GM18867 (cell line): ENCODE measurements at regions not wholly inside any gene's neighbourhood (a gene's known extent, or its start where the extent isn't known, plus 50 kb on each side); places are given as distances from the start of the nearest gene placed in this dataset.

Source experiments
- ATAC-seq: cut with Tn5 transposase; IDR thresholded peaks from one replicate; pipeline ENCODE4 v1.9.1; 2021; ENCODE audit warnings: mild to moderate bottlenecking, moderate library complexity; ENCODE audit not compliant: unreplicated experiment

DNA sequence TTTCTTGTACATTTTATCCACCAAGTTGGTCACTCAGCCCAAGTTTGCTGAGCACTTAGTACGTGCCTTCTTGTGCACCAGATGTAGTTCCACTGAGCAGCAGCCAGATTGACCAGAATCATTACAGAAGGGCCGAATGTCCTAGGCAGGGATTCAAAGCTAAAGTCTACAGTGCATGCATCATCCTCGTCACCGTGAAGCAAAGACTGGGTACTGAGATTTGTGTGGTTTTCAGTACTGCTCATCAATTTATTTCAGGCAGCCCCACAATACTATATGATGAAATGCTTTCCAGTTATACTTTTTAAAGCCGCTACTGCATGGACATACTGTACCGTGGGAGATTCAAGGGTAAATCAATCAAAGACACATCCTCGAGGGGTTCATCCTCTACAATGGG is 227.0 kb downstream of the ARRDC4 start:
- ATAC-seq = no peak

DNA sequence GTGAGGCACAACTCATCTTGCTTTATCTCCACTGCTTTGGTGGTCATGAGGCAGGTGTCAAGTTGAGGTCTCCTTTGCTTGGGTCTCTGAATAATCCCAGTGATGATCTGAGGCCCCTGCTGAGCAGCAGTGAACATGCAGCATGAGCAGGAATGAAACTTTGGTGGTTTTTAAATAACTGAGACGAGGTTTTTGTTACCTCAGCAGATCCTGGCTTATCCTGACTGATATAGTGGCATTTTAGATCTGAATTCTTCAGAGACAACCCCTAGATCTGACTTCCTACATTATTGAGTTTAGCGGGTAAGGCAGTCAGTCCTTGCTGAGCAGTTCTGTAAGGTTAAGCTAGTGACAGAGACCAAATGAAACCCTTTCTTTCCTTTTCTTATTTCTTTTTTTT is 230.4 kb downstream of the ARRDC4 start:
- no peak for ATAC-seq

DNA sequence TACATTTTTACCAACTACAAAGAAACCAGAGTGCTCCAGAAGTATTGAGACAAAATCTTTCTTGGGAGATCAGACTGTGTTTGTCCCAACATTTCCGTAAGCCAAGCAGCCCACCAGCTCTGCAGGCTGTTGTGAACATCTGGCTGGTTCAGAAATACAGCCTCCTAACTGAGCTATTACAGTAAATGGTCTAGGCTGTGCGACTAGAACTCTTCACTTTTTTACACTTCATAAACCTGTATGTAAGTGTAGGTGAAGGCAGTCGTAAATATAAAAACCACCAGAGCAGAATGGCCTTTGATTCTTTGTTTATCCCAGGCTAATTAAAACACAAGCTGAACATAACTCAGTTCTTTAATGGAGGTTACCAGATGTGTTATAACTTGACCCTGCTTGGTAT is 235.3 kb downstream of the ARRDC4 start:
- ATAC-seq = no peak

DNA sequence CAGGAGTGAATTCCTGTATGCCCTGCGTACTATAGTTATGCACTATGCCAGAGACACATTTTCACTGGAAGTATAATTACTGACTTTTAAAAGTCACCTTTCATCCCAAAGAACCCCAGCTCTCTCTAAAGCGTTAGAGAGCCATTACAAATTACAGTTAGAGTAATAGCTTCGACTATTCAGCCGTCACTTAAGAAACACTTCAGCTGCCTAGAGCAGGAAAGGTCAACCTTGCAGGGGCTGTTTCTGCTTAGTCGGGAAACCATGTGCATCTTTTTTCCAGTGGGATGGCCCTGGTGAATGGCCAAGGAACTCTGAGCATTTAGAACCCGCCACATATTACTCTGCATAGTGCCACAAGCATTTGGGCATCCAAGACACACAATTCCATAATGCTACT is 235.9 kb downstream of the ARRDC4 start:
- ATAC-seq = no peak

DNA sequence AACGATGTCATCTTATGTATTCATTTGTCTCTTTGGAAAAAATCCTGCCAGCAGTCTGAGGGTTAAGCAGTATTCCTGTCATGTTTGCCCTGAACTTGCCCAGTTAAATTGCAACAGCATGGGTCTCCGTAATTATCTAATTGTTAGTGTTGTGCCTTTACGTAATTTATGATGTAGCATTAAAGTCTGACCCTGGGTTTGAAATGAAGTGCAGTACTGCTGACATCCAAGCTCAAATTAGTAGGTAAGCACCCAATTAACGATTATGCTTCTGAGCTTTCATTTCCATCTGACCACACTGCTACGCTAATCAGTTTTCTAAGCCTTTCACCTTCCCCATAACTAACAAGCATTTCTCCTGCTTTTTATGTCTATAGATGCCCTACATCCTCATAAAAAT is 241.8 kb downstream of the ARRDC4 start:
- ATAC-seq = no peak

DNA sequence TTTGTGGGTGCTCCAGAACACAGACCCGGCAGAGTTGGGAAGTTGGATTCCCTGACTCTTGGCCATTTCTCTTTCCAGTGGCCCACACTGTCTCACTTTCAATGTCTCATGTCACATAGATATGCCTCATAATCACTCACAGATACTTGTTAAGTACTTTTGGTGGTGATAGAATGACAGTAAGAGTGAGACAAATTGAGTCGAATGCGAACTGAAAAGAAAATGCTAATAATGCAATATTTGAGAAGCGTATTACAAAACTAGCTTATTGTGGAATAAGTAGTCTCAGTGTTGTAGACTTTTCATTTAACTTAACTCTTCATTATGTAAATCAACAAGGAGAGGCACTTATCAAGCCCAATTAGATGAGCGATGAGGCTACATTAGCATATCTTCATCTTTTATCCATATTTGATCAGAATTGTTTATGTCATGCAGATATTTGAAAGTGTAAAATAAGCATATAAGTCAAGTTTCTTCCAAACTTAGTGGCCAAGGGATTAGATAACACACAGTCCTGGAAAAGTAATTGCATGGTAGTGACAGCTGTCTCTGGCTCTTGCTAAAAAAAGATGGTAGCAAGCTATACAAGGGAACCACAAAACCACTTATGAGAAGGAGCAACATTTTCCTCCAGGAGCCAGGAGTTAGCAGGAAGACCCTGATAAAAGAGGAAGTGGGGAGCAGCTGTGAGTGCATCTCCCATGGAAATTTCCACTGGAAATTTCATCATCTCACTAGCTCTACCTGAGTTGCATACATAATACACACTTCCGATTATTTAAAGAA is 243.6 kb downstream of the ARRDC4 start:
- no peak for ATAC-seq

DNA sequence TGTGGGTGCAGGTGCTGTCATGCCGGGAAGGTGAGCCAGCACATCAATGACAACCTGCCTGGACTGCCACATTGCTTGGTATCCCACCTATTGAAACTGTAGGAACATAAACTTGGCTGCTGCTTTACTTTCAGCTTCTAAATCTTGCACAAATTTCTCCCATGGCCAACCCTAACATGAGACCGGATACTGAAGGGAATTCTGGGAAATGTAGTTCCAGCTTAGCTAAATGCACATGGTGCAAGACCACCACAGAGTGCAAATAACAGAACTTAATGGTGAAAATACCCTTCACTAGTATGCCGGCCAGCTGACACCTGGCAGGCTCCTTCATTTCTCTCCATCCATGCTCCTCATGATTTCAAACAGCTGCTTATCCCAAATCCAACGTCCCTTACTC is 247.4 kb downstream of the ARRDC4 start:
- no peak for ATAC-seq

DNA sequence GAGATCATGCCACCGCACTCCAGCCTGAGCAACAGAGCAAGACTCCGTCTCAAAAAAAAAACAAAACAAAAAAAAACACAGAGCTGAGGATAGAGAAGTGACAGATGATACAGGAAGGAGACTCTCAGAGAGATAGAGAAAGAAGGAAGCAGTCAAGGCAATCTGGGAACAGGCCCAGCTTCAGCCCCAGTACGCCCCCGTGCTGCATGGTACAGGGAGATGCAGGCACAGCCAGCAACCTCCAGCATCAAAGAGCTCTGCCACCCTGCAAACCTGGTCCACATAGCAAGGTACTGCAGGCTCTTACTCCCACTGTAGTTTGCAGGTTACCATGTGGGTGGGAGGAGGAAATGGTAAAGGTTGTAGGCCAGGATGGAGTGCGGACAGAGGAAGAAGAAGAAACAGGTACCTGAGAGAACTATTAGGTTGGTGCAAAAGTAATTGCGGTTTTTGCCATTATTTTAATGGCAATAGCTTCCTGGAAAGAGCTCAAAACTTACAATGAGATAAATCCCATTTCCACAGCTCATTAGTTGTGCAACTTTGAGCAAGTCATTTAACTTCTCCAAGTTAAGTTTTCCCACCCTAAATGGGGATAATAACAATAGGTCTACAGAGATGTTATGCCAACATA is 253.0 kb downstream of the ARRDC4 start:
- ATAC-seq = no peak

DNA sequence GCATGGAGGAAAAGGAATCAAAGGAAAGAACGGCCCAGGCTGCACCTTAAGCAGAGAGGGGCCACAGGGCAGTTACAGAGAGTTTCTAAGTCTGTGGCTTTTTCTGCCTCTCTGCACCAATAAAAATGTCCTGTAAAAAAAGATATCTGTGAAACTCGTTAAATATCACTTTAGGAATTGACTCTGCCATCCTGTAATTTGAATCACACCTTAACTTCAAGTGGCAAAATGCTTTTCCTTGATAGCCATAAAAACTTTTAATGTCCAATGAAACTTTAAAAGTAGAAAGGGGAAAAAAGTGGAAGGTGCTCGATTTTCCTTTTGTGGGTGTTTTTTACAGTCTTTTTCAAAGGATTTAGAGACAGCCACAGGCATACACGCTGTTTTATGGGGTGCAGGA is 255.7 kb downstream of the ARRDC4 start:
- ATAC-seq = no peak

DNA sequence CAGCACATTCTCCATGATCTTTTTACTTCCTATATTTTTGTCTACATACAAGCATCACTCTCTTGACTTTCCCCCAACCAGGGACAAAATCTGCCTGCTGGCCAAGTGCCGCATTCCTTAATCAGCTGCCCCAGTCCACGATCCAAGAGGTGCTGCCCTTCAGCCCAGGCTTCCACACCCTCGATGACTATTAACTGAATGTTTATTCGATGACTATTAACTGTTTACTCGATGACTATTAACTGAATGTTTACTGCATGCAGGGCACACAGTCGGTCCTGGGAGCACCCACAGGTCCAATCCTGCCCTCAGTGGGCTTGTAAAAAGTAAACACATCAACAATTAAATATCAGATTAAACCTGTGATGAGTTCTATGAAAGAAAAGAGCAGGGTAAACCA is 256.9 kb downstream of the ARRDC4 start:
- ATAC-seq = no peak

DNA sequence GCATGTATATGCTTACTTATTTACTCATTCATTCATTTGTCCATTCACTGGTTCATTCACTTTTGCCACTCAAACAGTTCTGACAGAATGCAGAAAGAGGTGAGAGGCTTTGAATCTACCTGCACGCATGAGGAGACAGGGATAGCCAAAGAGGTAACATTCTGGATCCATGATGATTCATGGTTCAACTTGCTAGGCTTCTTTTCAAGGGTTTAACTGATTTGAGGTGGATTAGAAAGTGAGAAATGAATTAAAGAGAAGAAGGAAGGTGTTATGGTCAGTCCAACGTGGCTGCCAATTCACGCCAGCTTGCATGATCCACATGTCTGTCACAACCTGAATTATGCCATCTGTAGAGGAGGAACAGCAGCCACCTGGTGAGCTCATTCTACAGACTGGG is 260.6 kb downstream of the ARRDC4 start:
- no peak for ATAC-seq

DNA sequence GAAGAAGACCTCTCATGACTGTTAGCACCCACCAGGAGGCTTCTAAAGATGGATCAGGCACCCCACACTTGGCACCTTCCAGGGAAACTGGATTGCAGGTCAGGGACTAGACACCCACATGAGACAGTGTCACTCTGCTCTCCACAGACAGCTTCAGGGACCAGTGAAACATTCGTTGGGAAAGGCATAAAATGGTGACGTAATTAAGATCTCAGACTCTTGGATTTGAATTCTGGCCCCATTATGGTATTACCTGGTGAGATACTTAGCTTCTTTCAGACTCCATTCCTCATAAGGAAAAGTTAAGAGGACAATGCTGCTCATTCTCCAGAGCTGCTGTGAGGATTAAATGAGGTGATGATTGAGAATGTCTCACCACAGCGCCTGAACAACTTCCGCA is 261.1 kb downstream of the ARRDC4 start:
- ATAC-seq = no peak

DNA sequence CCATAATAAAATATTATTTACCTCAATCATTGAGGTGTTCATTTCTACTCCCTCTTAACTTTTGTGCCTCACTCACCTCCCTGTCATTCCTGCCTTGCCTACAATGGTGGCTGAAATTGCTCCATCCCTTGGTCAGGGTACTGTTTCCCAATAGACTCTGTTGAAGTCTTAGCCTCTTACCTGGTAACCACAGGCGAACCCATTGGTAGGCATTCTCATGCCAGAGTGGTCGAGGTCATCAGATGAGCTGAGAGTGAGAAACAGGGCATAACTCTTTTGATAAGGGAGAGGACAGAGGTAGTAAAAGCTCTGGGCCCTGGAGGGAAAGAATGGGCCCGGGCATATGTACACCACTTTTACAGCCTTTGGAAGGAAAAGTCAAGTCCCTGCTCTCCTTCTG is 265.6 kb downstream of the ARRDC4 start:
- no peak for ATAC-seq

DNA sequence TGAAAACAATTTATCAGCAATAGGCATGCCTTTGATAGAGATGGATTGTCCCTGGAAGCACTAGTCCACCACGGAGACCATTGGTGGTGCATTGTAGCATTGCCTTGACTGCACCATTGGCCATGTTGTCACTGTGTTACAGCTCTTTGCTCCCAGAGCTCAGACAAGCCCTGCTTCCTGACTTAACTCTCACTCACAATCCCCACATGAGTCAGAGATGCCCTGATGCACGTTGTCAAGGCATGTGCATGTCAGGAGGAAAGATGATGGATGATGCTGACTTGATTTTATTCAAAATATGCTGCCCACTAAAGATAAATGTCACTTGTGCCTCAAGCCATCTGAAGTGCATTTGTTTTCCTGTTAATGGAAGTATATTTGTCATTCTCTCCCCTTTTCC is 266.1 kb downstream of the ARRDC4 start:
- ATAC-seq = no peak

DNA sequence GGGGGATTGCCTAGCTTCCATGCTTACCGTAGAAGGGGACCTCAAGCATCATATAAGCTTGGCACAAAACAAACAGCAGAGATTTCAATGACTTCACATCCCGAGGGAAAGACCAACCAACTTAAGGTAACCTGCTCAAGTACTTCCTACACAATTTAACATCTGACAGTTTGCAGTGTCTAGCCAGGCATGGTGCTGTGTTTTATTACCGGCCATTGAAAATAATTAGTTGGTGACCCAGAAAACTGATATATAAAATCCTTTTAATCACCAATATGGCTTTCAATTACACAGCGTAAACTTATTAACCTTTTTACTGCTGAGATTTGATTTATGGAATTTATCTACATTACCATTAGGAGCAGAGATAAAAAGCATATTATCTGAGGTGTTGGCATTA is 268.3 kb downstream of the ARRDC4 start:
- ATAC-seq = no peak

DNA sequence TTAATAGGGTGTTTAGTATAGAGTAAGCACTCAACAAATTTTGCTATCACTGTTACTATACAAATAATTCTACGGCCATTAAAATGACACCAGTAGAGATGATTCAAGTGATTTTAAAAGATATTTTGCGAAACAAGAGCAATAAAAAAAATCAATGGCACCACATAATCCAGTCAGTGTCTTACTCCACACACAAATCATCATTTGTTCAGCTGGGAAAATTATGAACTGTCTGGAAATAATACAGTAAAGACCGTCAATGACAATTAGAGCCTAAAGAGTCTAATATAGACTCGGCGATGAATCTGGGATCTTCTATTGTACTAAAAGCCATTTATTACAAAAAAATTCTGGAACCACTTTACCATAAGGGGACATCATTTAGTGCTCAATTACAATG is 270.5 kb downstream of the ARRDC4 start:
- no peak for ATAC-seq

DNA sequence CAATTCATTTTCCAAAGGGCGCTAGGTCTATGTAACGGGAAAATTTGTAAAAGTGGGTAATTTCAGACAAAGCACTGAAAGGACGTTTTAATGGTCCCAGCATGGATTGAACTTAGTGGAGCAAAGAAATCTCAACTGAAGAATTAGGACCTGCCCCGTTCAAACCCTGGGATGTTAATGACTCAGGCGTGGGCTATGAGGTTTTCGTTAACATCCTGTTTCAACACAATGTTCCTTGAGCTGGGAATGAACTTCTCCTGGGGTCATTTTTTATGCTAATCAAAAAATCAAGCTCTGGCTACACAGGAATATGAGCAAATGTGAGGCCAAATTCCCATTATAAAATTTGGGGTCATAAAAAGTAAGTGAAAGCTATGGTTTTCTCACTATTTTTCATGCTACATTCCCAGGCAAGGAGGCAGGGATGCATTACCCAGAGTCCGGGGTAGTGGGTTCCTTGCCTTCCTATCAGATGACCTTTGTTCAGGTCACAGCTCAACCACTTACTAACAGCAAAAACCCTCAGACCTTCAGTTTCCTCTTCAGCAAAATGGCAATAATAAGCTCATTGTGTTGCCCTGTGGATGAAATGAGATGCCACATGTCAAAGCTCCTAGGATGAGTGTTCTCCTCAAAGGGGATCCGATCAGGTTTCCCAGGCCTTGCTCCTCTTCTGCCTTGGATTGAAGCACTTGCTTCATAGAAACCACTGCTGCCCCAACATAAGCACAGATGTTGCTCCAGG is 271.4 kb downstream of the ARRDC4 start:
- ATAC-seq = no peak

DNA sequence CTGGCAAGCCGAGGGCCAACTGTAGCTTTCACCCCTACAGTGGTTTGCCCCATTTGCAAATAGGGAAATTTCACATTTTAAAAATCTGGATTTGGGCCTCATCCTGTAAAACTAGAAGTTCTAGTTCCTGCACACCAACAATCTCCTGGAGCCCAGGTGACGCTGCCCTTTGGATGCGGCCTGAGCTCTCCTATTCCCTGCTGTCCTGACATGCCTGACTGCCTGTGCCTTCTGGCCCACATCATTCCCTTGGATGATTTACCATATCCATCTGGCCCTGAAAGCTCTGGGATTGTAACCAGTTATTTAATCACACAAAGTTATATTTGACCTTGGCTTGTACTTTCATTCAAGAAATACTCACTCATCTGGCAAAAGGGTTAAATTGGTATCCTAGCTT is 272.3 kb downstream of the ARRDC4 start:
- no peak for ATAC-seq

DNA sequence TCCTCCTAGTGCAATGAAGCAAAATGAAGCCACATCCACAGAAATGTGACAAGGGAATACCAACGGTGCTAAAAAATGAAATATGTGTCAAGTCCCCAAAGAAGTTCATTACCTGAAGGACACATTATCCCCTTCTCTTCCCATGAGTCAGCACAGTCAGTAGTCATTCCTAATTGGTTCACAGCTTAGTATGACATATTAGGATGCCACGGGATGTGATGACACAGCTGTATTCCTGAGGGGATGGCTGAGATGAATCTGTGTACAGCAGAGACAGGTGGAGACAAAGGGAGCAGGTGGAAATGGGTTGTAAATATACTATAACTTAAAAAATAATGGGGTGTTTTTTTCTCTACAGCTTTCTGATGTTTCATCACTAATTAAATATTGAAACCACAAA is 273.4 kb downstream of the ARRDC4 start:
- ATAC-seq = no peak

DNA sequence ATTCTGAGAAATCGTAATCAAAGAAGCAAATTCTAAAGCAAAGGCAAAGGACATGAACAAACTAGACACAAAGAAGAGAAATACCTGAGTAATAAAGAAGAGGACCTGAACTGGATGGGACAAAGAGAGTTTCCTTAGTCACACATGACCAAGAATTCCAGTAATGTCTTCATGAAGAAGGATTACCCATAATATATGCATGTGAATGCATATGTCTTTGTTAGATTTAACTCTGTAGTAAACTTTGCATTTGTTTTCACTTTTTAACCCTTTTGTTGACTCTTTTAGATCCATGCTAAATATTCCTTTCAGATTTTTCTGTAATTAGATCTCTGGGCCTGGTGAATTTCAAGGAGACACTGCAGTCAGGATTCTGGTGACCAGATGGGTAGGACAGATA is 279.8 kb downstream of the ARRDC4 start:
- ATAC-seq = no peak

DNA sequence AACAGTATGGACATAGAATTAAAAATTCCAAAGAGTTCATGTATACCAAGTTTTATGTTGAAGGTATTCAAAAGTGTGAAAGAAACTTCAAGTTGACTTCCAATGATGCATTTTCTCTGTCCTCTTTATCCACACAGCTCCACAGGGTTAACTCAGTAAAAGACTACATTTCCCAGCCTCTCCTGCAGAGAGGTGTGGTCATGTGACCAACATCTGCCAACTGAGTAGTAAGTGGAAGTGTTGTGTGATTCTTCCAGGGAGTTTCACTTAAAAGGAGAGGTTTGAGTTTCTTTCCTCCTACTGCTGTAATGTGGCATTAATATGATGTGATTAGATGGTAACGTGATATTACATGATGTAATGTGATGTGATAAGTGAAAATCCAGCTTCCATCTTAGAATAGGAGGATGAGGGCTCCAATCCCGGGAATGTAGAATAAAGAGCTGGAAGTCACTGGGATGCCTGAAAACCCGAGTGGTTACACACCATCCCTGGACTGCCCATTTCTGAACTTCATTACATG is 280.6 kb downstream of the ARRDC4 start:
- ATAC-seq = no peak

DNA sequence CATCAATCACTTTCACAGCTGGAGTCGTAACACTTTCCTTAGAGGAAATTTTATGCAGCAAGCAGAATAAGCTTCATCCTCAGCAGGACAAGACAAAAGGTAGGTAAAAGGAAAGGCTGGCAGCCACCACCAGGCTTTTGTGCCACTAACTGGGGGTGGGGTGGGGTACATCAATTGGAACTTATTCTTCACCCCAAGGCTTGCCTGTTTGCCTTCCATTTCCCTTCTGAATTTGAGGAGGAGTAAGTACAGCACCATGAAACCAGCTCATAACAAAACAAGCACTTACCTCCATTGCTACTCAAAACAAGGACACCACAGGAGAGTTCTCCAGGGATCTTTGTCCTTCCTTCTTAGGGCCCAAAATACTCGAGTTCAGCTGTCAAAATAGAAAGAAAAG is 296.8 kb downstream of the ARRDC4 start:
- no peak for ATAC-seq
